Neutrophil (primary cell): ENCODE measurements at regions not wholly inside any gene's neighbourhood (a gene's known extent, or its start where the extent isn't known, plus 50 kb on each side); places are given as distances from the start of the nearest gene placed in this dataset.

Experiments used
- H3K27ac ChIP-seq: fragments of 200-600 bp; sonication (generic); 2 replicates; pipeline ENCODE4 v1.5.1; 2016; ENCODE audit warnings: mild to moderate bottlenecking, moderate library complexity
- H3K27me3 ChIP-seq: fragments of 200-600 bp; sonication (generic); 2 replicates; pipeline ENCODE4 v1.6.0; 2016; ENCODE audit warnings: mild to moderate bottlenecking
- H3K36me3 ChIP-seq: fragments of 200-600 bp; sonication (generic); 2 replicates; pipeline ENCODE4 v1.5.1; 2017
- H3K4me1 ChIP-seq, 2 experiments: fragments of 200-600 bp in 1 of 2; sonication (generic) in 1 of 2; 1 replicate in 1 of 2; 2 replicates in 1 of 2; pipeline versions ENCODE4 v1.5.1 to v1.6.1; 2013 to 2016; ENCODE audit warnings: low read depth in 1 of 2, low read length in 1 of 2, mild to moderate bottlenecking in 1 of 2, moderate library complexity in 1 of 2; ENCODE audit not compliant: control insufficient read depth in 1 of 2, insufficient read depth in 1 of 2
- H3K4me3 ChIP-seq, 2 experiments: fragments of 200-600 bp in 1 of 2; sonication (generic) in 1 of 2; 1 replicate in 1 of 2; 2 replicates in 1 of 2; pipeline ENCODE4 v1.5.1; 2013 to 2016; ENCODE audit warnings: low read depth in 1 of 2, low read length in 1 of 2, mild to moderate bottlenecking in 1 of 2, moderate library complexity in 1 of 2
- H3K9me3 ChIP-seq: fragments of 200-600 bp; sonication (generic); 2 replicates; pipeline ENCODE4 v1.5.1; 2016
- TF ChIP-seq, protein P1 (sequence below): fragments of 200-600 bp; sonication (generic); IDR thresholded peaks from 2 replicates; pipeline ENCODE4 v1.5.1; 2016; ENCODE audit warnings: antibody characterized with exemption

DNA sequence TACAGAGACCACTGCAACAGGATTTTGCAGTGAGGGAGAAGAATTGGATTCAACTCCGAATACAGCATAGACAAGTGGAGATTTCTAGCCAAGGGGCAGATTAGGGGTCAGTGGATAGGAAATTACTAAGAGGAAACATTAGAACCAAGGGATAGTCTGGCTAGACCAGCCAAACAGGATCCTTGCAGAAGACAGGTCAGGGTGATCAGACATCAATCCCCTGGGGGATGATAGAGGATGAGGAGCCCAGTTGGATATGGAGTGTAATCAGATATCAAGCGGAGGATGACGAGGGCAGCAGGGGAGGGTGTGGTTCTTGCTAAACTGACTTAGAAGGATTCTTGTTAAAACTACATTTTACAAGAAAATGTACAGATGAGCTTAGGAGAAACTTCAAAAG is 424.4 kb downstream of the DAD1 start:
- H3K4me1 ChIP-seq: no peaks in the 10 kb centered on the region
- H3K27me3 ChIP-seq: no peaks in the 10 kb centered on the region
- no peak overlapping the region for H3K4me3 ChIP-seq
- no peaks in the 10 kb centered on the region for H3K9me3 ChIP-seq
- no peak overlapping the region for H3K27ac ChIP-seq
- TF ChIP-seq, protein P1, sequence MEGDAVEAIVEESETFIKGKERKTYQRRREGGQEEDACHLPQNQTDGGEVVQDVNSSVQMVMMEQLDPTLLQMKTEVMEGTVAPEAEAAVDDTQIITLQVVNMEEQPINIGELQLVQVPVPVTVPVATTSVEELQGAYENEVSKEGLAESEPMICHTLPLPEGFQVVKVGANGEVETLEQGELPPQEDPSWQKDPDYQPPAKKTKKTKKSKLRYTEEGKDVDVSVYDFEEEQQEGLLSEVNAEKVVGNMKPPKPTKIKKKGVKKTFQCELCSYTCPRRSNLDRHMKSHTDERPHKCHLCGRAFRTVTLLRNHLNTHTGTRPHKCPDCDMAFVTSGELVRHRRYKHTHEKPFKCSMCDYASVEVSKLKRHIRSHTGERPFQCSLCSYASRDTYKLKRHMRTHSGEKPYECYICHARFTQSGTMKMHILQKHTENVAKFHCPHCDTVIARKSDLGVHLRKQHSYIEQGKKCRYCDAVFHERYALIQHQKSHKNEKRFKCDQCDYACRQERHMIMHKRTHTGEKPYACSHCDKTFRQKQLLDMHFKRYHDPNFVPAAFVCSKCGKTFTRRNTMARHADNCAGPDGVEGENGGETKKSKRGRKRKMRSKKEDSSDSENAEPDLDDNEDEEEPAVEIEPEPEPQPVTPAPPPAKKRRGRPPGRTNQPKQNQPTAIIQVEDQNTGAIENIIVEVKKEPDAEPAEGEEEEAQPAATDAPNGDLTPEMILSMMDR: no peak
- H3K36me3 ChIP-seq: no peaks in the 10 kb centered on the region

DNA sequence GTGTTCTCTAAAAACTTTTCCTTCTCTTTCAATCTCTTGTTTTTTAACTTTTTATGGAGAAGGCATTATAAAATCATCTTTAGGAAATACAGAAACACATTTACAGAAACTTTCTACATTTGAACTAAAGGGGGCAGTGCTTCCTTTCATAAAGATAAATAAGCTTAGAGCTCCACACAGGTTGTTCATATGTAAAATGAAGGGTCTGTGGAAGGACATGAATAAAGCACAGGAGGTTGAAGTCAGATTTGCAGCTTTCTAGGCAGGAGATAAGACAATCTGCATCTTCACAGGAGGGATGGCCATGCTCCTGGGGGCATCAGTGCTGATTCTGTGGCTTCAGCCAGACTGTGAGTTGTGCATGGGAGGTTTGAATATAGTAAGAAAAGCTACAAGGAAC is 426.0 kb downstream of the DAD1 start:
- Histone ChIP-seq H3K9me3 (no peaks in the 10 kb centered on the region), H3K27me3 (no peaks in the 10 kb centered on the region), H3K4me1 (no peaks in the 10 kb centered on the region), H3K27ac (no peak overlapping the region), H3K36me3 (no peaks in the 10 kb centered on the region), H3K4me3 (no peak overlapping the region)
- TF ChIP-seq, protein P1: no peak

DNA sequence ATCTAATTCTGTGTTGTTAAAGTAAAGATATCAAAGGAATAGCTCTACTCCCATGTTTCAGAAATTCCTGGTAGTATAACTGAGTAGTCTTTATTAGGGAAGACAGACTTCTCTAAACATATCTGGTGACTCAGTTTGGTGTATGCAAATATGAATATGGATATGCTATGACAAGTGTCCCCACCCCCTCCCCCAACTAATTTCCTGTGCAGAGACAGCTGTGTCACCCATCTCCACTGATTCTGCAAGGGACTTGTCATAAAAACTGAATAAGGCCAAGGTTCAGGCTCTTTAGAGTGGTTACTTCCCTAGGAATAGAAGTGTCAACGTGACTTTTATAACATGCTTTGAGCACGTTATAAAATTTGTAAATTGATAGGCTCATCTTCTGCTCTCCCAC is 429.1 kb downstream of the DAD1 start:
- no peaks in the 10 kb centered on the region for H3K9me3 ChIP-seq
- H3K27ac ChIP-seq: no peak overlapping the region
- H3K36me3 ChIP-seq: no peaks in the 10 kb centered on the region
- no peaks in the 10 kb centered on the region for H3K27me3 ChIP-seq
- TF ChIP-seq, protein P1: no peak
- no peak overlapping the region for H3K4me3 ChIP-seq
- no peaks in the 10 kb centered on the region for H3K4me1 ChIP-seq

GRCh38 chr14:22159099-22159498 is 429.9 kb downstream of the DAD1 start:
- TF ChIP-seq, protein P1: no peak
- H3K4me1 ChIP-seq: no peaks in the 10 kb centered on the region
- no peaks in the 10 kb centered on the region for H3K36me3 ChIP-seq
- no peaks in the 10 kb centered on the region for H3K27me3 ChIP-seq
- no peak overlapping the region for H3K4me3 ChIP-seq
- no peak overlapping the region for H3K27ac ChIP-seq
- H3K9me3 ChIP-seq: no peaks in the 10 kb centered on the region

DNA sequence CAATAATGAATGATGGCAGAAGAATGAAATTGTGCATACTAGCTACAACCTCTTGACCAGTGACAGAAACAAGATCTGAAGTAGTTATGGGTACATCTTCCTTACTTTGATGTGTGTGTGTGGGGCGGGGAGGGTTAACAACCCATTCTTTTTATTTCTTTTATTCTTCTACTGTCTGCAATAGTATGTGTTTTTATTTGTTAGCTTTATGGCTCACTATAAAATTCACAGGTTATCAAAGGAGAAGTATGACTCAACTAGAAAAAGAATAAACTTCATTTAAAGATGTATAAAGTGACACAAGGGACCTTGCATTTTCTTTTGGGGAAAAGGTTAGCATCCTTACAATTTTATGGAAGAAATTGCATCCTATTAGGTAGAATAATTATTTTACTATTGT is 430.5 kb downstream of the DAD1 start:
- TF ChIP-seq, protein P1: no peak
- no peak overlapping the region for H3K27ac ChIP-seq
- no peaks in the 10 kb centered on the region for H3K36me3 ChIP-seq
- no peaks in the 10 kb centered on the region for H3K9me3 ChIP-seq
- no peak overlapping the region for H3K4me3 ChIP-seq
- no peaks in the 10 kb centered on the region for H3K4me1 ChIP-seq
- H3K27me3 ChIP-seq: no peaks in the 10 kb centered on the region

GRCh38 chr14:22155571-22155970 is 433.5 kb downstream of the DAD1 start:
- Histone ChIP-seq H3K4me3 (no peak overlapping the region), H3K9me3 (no peaks in the 10 kb centered on the region), H3K4me1 (no peaks in the 10 kb centered on the region), H3K27ac (no peak overlapping the region), H3K27me3 (no peaks in the 10 kb centered on the region), H3K36me3 (no peaks in the 10 kb centered on the region)
- TF ChIP-seq, protein P1: no peak
